Islet of Langerhans (tissue), 1 donor: ENCODE measurements at regions not wholly inside any gene's neighbourhood (a gene's known extent, or its start where the extent isn't known, plus 50 kb on each side); places are given as distances from the start of the nearest gene placed in this dataset.

Experiments
- FAIRE-seq: peaks from one replicate; lab custom pipeline; 2011; peaks lifted over from hg19 to GRCh38; lab: Jason Lieb, UNC

DNA sequence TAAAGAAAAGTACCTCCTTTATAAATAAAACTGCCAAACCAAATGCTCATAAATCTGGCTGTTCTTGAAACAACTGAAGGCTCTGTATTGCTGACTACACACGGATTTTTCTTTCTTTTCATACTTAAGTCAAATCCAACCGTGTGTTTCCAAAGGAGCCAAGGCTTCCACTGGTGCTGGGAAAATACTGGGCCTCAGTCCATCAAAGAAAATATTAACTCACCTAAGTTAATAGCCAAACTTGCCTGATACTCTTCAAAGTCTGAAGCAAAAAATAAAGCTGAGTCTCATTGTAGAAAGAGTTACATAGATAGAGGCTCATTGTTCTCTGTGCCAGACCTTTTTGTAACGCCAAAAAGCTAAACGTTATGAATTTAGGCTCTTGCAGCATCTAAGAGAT is 350.4 kb upstream of the CDH9 start:
- FAIRE-seq: no peak

GRCh38 chr5:27387535-27388073 is 349.2 kb upstream of the CDH9 start:
- FAIRE-seq: no peak

GRCh38 chr5:27381686-27382085 is 343.3 kb upstream of the CDH9 start:
- no peak for FAIRE-seq

DNA sequence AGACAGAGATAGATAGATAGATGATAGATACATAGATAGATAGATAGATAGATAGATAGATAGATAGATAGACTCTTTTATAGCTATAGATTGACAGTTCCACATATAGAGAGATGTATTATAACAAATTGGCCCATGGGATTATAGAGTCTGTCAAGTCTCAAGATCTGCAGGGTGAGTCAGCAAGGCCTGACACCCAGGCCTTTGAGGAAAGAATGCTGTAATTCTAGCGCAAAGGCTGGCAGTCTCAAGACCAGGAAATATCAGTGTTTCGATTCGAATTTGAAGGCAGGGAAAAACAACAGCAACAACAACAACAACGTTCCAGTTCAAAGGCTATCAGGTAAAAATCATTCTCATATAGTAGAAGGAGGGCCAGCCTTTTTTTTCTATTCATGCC is 339.2 kb upstream of the CDH9 start:
- FAIRE-seq: no peak

- no peak for FAIRE-seq
These were observed 315.6 kb upstream of the CDH9 start for GRCh38 chr5:27353970-27354369.

DNA sequence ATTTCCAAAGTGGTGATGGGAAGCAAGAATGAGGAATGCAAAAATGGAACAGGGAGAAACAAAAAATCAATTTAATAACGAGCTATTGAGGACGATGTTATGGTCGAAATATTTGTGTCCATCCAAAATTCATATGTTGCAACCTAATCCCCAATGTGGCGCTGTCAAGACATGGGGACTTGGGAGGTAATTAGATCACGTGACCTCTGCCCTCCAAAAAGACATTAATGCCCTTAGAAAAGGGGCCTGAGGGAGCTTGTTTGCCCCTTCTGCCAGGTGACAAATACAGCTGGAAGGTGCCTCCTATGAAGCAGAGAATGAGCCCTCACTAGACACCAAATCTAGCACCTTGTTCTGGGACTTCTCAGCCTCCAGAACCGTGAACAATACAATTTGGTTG is 315.2 kb upstream of the CDH9 start:
- FAIRE-seq: no peak

DNA sequence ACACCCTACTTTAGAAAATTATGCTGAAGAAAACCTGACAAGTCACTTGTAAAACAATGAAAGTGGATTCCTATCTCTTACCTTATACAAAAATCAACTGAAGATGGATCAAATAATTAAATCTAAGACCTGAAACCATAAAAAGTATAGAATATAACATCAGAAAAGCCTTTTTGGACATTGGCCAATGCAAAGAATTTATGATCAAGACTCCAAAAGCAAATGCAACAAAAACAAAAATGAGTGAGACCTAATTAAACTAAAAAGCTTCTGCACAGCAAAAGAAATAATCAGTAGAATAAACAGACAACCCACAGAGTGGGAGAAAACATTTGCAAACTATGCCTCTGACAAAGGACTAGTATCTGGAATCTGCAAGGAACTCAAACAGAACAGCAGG is 303.0 kb upstream of the CDH9 start:
- no peak for FAIRE-seq

GRCh38 chr5:27336817-27337216 is 298.4 kb upstream of the CDH9 start:
- no peak for FAIRE-seq

DNA sequence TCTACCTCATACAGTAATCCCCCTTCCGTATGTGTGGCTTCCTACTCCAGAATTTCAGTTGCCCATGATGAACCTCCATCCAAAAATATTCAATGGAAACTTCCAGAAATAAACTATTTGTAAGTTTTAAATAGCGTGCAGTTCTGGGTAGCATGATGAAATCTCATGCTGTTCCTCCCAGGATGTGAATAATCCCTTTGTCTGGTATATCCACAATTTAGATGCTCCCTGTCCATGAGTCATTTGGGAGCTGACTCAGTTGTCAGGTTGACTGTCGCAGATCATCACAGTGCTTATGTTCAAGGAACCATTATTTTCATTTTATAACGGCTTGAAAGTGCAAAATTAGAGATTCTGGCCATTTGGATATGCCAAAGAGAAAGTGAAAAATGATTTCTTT is 290.1 kb upstream of the CDH9 start:
- FAIRE-seq: no peak

DNA sequence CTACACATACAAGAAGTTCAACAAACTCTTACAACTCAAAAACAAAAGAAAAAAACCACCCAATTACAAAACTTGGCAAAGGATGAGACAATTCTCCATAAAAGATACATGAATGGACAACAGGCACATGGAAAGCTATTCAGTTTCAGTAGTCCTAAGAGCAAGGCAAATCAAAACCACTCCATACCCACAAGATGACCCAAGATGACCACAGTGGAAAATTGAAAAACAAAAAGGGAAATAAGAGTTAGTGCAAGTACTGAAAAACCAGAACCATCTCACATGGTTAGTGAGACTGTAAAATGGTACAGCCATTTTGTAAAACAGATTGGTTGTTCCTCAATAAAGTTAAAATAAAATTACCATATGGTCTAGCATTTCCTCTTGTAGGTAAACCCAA is 287.1 kb upstream of the CDH9 start:
- no peak for FAIRE-seq

- FAIRE-seq: no peak
These were observed 280.3 kb upstream of the CDH9 start for GRCh38 chr5:27318701-27319100.

- FAIRE-seq: no peak
These were observed 277.9 kb upstream of the CDH9 start for GRCh38 chr5:27316271-27316650.

GRCh38 chr5:27315363-27316270 is 277.2 kb upstream of the CDH9 start:
- no peak for FAIRE-seq

GRCh38 chr5:27313549-27313948 is 275.2 kb upstream of the CDH9 start:
- no peak for FAIRE-seq

DNA sequence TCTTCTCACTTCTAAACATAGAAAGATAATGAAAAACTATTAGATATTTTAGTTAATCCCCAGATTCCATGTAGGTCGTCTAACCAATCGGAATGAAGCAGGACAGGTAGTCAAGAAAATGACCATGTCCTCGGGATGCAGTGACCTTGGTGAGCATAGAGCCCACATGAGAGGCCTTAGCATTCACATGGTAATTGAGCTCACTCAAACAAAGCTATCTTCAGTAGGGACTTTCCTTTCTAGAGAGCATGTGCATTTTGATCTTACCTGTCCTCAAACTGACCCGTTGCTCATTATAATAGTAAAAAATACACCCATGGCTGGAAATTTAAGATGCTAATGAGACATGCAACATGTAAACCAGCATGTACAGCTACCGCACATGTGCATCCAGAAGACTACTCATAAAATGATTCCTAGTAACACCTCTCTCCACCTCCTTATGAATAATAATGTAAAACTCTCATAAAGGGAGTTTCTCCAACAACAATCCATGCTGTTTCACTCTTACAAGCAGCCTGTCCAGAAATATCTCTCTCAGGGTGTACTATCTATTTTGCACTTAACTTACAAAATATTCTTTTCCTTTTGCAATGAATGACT is 274.0 kb upstream of the CDH9 start:
- FAIRE-seq: no peak

DNA sequence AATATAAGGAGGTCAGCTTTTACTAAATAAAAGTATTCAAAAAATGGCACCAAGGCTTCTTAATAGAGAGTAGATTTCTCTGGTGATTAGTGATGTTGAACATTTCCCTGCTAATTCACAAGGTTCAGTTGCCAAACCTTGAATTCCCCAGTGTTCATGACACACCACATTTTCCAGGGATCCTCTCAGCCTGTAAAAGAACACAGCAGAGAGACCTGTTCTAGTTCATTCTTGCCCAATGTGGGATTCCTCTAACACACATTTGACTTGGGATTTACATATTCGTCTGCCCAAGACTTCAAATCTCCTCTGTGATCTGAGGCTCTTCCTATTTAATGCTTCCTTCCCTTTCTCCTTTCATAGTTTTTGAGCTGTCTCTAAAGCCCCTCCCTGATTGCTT is 273.2 kb upstream of the CDH9 start:
- FAIRE-seq: no peak

DNA sequence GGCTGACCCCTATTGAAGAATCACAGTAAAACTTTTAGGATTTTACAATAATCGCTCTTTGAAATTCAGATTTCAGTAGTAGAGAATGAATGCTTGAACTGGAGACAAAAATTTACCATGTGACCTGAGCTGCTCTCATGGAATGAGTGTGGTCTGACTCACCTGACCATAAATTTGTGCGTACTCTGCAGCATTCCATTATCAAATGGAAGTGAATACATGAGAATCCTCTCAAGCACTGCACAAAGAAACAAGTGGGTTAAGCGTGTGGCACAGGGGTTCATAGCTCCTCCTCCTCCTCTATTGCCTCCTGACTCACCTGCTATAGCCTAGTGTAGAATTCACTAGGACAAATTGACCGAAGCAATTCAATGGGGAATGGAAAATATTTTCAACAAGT is 269.8 kb upstream of the CDH9 start:
- FAIRE-seq: no peak

DNA sequence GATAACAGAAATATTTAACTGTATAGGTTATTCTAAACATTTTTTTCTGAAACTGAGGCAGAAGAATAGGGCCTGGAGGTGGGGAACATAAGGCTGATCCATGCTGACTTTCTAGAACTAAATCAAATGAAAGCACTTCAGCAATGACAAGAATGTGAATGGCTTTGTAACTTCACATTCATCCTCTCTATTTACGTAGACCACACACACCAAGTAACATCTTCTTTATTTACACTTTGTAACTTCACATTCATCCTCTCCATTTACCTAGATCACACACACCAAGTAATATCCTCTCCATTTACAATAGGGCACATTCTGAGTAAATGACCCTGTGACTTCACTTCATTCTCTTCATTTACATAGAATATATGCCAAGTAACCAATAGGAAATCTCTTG is 251.8 kb upstream of the CDH9 start:
- no peak for FAIRE-seq

GRCh38 chr5:27276119-27276518 is 237.7 kb upstream of the CDH9 start:
- no peak for FAIRE-seq

DNA sequence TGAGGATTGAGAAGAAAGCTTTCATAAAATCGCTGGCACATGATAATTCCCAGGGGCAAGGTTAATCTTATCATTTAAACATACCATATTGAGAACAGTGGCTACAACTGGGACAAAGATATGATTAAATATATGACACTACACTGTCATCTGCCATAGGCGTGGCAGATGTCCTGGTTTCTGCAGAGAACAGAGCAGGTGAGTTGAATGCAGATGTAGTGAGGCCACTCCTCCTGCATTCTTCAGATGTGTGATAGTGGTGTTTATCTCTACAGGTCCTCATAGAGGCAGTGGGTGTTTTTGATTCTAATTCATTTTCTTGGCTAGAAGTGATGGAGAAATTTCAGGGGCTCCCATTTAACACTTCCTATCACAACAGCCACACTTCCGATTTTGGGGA is 237.0 kb upstream of the CDH9 start:
- no peak for FAIRE-seq

DNA sequence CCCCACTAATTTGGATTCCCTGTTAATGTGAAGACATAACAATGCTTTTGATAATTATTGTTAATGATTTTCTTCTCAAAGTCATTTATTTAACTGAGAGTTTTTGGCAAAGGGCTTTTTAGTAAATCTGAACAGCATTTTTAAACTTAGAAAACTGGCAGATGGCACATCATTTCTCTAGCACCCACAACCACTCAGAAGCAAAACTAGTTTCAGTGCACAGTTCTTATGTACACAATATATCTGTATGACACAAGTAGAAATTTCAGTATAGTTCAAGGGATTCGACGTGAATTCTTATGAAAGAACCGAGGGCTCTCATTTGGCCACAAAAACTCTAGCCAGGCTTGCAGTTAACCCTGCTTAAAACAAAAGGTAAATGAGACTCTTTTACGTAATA is 231.4 kb upstream of the CDH9 start:
- FAIRE-seq: no peak

DNA sequence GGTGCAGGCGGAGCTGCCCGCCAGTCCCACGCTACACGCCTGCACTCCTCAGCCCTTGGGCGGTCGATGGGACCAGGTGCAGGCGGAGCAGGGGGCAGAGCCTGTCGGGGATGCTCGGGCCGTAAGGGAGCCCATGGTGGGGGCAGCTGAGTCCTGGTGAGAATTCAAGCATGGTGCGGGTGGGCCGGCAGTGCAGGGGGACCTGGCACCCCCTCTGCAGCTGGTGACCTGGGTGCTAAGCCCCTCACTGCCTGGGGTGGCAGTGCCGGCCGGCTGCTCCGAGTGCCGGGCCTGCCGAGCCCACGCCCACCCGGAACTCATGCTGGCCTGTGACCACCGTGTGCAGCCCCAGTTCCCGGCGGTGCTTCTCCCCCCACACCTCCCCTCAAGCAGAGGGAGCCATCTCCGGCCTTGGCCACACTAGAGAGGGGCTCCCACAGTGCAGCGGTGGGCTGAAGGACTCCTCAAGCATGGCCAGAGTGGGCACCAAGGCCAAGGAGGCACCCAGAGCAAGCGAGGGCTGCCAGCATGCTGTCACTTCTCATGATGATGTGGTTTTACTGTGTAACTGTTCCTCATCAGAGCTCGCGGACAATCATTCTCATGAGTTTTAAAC is 228.9 kb upstream of the CDH9 start:
- no peak for FAIRE-seq

DNA sequence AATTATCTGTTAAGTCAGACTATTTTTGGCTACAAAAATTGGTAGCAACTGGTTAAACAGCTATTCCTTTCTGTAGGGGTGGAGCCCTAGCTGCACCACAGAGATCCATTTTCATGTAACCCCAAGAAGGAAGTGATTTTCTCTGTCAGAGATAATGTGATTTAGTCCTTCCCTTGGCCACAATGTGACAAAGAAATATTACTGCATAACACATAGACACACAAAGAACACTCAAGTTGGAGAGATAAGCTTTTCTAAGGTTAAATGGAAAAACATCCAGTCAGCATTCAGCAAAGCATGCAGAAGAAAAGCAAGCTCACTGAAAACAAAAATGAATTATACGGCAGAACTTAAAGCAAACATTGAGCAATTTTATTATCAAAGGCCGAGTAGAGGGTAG is 227.8 kb upstream of the CDH9 start:
- no peak for FAIRE-seq
